HG02610 (cell line): ENCODE measurements at regions not wholly inside any gene's neighbourhood (a gene's known extent, or its start where the extent isn't known, plus 50 kb on each side); places are given as distances from the start of the nearest gene placed in this dataset.

ENCODE experiments used
- ATAC-seq: cut with Tn5 transposase; IDR thresholded peaks from one replicate; pipeline ENCODE4 v1.9.1; 2021; ENCODE audit warnings: mild to moderate bottlenecking, moderate library complexity; ENCODE audit not compliant: unreplicated experiment

DNA sequence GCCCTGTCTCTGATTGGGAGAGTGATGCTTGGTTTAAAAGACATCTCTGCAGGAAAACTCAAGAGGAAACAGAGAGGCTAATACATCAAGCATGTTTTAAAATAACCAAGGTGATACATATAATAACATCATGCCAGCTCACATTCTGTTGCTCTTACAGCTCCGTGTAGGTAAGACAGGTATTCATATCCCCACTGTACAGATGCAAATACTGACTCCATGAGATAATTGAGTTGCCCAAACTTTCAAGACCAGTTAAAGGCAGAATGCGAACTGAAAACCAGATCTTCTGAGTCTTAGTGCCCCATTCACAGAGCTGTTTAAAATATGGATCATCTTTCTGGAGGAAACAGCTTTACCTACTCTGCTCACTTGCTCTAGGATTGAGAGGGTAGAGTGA lies 214.0 kb downstream of the PIK3R1 start:
- ATAC-seq: no peak

DNA sequence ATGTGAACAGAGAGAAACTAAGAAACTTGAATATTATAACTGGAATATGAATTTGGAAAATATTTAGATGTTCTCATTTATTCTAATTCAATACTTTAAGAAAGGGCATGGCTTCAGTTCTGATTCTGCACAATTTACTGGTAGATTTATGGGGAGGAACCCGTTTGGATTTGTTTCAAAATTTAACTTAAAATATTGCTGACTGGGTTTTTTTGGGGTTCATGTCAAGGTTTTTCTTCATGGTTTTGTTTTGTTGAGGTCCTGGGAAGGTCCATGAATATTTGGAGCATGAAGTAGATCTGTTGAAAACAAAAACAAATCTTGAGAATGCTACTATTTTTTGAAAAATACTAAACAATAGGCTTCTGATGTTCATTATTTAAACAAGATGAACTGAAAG lies 214.7 kb downstream of the PIK3R1 start:
- no peak for ATAC-seq

DNA sequence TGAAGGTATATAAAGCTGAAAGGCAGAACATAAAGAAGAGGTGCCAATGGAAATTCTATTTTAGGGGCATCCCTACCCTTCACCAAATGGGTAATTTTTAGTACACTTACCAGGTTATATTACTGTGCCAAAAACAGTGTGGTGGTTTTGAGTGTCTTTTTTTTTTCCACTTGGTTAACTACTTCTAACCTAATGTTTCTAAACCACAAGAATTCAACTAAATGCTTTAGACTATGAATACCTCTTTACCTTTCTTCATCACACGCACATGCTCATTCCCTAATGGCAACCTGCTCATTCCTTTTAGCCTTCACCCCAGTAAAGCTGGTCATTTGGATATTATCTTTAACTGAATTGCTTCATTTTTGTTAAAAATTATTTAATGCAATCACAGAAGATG lies 215.6 kb downstream of the PIK3R1 start:
- no peak for ATAC-seq

DNA sequence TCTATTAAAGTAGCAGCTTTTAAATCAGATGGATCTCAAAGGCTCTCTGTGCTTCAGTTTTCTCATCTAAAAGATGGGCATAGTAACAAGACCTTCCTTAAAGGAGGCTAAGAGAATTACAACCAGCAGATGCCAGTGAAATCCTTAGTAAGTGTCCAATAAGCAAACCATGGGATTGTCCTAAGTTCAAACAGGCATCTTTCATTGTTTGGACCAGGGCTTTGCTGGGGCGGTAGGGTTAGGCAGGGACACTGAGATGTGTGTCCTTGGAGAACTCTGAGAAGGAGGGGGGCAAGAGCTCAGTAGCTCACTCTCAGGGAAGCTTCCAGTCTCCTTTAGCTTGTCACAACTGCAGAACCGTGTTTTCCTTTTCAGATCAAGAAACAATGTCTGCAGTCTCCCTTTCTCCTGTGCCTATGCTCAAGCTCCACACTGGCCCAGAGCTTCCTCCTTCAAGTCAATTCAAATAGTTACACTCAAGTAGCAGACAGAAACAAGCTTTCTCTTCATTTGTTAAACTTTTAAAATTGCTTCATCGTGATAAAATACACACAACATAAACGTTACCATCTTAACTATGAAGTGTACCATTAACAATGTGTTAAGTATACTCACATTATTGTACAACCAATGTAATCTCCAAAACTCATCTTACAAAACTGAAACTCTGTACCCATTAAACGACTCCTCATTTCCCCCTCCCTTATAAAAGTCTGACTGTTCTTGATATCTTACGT lies 216.2 kb downstream of the PIK3R1 start:
- ATAC-seq: no peak

DNA sequence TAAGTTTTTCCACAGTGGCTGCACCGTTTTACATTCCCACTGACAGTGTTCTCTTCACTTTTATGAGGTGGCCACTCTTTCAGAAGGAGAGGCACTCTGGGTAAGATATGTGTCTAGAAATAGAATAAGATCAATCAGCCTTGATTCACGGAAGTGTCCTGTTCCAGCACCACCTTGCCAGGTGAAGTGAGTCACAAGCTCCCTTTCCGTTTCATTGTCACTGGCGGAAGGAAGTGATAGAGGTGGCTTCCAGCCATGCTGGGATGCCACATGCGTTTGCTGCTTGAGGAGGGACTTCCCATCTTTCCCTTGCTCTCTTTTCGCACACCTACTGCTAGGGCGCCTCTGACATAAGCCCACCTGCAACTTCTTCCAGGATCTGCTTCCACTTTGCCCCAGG lies 217.1 kb downstream of the PIK3R1 start:
- no peak for ATAC-seq

DNA sequence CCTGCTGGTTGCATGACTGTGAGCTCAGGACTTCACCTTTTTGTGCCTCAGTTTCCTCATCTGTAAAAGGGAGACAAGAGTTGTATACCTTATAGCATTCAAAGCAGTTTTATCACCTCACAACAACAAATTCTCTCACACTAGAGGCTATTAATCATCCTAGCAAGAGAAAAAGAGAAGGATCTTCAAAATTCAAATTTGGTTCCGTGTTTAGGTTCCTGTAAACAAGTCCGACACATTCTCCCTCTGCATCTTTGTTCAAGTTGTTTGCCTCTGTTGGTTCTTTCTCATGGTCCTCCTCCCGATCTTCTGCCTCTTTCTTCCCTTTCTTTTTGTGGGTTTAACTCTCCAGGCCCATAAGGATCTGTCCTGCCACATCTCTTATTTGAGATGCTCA lies 218.0 kb downstream of the PIK3R1 start:
- no peak for ATAC-seq

DNA sequence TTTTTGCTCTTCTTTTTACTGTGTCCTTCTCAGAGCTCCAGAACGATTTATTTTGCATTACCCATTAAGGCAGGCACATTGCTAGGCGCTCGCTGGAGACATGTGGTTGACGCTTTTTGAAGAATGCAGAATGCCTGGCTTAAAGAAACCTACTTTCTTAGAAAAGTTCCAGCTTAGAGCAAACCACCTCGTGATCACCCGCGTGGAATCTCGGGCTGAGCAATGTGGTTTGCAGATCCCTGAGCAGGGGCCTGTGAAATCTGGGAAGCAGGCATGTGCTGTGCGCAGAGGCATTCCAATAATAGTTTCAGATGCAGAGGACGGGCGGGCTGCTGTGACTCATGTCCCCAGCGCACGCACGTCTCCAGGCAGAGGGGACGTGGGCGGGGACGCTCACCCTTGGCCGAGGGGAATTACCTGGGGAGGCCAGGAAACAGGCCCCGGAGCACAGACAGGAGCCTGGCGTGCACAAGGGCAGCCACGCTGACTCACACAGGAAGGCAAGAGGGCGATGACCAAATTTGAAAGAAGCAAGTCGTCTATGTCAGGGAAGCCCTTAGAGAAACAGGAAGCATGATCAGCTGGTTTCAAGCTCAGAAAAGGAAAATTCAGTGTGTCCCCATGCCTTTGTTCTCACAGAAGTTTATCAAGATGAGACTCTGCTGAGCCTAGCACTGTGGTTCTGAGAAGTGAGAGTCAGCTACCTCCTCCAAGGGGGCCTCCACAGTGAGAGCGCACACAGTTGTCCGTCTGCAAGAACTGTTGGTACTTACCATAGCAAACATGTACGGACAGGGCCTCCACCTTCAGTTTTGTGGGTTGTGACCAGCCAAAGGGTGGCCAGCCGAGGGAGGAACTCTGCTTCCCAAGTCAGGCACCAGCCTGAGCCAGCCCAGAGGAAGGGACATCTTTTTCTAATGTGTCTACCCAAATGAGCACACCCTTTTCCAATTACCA lies 218.6 kb downstream of the PIK3R1 start:
- ATAC-seq: peak; percentile 94

DNA sequence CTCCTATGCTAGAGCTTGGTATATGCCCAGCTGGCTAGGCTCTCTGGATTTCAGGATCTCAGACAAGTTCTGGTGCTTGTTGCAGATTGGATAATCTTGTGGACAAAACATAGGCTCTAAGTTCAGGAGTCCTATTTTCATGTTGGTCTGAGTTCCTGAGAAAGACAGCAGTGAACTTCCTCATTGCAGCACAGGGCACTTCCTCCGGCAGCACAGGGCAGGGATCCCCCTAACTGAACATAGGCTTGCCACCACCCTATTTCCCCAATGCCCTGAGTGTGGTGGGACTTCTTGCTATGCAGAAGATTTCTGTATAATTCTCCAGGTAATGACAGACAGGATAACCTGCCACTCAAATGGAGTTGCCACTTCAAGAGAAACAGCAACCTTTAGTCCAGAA lies 220.1 kb downstream of the PIK3R1 start:
- no peak for ATAC-seq

DNA sequence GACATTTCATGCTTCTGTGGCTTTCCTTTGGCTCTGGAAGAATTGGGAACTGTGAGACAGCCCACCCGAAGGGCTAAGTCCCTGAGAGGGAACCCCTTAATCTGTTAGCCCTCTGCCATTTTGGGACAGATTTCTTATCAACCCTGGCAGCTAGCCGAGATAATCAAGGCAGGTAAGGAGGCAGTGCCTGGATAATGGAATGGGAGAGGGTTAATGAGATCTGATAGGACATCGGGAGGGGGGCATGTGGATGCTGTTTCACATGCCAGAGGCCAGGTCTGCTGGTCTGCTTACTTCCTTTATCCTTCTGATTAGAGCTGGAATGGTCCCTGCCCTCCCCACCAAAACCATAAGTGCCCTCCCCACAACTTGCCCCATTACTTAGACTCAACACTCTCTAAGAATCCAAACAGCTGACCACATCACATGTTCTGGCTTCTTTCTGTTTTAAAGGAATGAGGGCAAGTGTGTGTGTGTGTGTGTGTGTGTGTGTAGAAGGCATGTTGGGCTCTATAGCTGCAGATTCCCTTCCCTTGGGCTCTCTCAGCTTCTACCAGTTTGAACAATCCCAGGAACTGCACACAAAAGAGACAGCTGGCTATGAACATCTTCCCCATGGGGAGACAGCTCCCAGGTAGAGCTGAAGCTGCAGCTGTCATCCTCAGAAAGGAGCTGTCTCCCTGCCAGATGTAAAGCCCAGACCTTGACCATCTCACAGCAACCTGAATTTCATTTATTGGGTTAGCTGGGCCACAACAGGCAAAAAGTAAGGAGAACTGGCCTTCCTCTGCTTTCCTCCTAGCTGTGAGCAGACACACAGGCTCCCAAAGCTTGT lies 221.3 kb downstream of the PIK3R1 start:
- no peak for ATAC-seq

DNA sequence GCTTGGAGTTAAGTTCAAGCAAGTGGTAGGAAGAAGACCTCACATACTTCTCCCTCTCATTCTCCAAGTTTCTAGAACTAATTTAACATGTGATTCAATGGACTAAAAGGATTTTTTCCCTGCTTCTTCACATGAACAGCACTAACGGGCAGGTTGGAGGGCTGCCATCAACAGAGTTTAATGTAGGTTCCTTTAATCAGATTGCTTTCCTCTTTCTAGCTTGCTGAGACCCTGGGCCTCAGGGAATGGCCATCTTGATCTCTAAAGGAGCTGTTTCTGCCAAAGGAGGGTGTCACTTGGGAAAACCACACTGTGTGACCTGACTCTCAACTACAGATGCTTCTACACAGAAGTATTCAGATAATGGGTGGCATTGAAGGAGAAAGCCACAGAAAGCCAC lies 223.3 kb downstream of the PIK3R1 start:
- ATAC-seq: no peak

DNA sequence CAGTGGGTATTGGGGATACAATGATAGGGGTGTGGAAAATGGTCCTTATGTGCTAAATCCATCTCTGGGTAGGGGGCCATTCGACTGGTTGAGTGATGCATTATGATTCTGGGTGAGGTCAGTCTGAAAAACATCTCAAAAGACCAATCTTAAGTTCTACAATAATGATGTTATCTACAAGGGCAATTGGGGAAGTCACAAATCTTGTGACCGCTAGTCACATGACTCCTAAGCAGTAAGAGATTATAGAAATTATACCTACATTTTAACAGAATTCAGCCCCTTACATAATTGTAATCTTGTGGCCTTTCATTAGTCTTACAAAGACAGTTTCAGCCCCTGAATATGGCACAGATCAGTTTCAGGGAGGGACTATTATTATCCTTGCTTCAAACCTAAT lies 224.7 kb downstream of the PIK3R1 start:
- no peak for ATAC-seq

DNA sequence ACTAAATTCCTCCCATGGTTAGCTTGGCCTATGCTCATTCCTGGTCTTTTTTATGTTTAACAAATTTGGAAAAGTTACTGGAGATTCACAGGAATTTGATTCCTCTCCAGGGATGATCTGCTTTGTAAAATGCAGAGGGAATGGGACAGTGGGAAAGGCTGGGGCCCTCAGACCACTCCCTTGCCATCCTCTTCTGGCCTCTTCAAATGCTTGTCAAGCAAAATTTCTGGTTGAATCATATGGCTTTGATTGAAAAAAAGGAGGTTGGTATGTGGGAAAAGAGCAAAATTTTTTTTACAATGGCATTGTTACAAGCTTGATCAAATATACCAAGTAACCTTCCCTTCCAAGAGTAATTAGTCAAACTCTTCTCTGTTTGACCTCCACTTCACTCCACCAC lies 225.1 kb downstream of the PIK3R1 start:
- ATAC-seq: no peak

DNA sequence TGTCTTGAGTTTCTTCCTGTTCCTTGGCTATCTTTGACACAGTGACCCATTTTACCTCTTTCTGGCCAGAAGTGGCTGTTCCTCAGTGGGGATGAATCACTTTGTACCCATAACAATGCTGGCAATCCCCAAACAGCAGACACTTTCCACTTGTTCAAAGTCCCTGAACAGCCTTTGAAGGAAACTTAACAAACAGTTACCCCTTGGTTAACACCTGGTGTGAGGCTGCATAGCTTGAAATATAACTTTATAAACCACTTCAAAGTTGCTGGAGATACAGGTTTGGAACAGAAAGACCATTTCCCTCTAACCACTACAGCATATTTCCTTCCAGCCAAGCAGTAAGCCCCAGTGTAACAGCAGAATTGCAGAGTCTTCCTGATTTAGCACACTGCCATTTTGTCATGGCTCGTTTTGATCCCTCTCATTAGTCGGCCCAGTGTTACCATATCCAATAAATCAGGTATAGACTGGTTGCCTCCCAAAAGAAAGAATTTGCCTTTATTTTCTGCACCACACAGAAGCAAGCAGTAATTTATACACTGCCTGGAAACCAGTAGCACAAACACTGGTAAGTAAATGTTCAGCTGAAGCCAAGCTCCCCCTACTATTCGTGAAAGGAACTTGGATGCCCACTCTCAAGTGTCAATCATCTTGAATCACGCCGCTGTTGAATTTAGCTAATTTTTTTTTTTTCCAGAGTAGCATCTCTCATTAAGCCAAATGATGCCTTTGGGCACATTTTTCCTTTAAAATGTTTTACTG lies 225.9 kb downstream of the PIK3R1 start:
- peak; percentile 52 for ATAC-seq

DNA sequence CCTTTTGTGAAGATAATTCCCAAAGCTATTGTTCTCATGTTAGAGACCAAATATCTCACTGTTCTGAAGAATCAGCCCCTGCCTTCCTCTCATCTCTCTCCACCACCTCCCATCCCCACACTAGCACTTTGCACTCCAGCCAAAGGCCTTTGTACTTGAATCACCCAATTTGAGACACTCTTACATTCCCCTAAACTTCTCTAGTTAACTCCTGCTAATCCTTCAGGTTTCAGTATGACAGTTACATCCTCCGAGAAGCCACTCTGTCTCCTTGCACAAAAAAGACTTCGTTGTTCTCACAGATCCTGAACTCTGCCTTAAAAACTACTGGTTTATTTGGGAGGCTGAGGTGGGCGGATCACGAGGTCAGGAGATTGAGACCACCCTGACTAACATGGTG lies 227.5 kb downstream of the PIK3R1 start:
- no peak for ATAC-seq

DNA sequence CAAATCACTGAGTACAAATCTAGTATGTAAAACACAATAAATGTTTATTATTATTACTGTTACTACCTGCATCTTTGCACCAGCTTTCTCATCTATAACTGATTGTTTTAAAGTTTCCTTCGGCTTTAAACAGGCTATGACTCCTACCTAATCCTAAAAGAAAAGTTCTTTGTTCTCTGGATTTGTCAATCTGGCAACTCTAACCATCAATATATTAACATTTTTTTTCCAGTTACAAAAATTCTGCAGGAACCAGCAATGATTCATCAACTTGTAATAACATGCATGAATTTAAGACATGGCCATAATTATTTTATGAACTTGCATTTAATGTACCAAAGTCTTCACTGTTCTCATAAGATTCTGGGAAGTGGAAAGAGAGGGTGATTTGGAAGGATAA lies 228.5 kb downstream of the PIK3R1 start:
- no peak for ATAC-seq

DNA sequence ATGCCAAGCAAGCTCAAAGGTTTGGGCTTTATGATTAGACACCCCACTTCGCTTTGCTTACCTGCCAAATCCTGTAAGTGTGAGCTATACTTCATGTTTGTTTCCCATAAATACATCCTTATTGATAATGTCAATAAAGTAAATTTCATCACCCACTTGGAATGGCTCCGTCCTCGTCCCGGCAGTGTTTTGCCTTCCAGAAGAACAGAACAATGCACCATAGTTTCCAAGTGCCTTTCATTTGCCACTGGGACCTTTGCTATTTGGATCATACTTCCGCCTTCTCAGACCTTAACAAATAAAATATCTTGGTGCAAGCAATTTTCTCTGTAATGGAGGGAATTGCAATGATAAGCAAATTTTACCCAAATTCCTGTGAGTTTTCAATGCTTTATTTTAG lies 229.3 kb downstream of the PIK3R1 start:
- ATAC-seq: no peak

DNA sequence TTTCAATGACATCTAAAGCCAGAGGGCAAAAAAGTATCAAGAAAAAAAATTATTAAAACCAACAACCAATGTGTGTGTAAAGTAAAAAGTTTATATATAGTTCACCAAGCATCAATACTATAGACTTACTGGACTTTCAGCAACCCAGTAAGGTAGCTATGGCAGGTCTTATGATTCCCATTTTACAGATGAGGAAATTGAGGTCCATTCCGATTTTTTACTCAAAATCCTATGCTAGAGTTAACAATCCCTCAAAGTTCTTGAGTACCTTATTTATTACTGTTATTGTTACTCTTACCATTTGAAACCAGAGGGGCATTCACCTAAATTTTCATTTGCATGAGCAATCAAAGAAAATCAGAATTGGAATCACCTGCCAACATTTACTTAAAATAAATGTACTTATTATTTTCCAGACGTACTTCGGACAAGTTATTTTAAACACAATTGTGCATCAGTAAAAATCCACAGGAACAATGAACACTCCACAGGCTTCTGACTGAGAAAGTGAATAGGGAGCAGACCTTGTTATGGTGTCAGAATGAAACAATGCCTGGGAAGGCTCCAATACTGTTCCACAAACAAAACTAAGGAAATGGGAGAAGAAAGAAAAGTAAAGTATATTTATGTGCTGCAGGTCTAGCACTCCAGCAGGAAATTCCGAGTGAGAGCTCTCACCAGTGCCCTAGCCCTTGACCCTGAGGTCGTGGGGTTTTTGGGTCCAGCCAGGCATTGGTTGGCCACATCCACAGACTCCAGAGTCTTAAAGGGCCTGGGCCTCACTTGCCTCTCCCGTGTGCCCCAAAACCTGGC lies 229.9 kb downstream of the PIK3R1 start:
- no peak for ATAC-seq

DNA sequence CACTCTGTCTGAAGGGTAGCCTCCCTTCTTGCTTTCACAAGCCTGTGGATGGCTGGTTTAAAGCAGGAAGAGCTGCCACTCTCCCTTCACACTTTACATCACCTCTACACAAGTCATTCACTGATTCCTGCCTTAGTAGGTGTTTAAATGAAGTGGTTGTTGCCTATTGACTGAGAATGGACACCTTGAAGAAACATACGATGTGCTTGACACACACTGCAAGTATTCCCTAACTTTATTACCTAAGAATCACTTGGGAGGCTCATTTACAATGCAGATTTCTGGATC lies 230.5 kb downstream of the PIK3R1 start:
- no peak for ATAC-seq

DNA sequence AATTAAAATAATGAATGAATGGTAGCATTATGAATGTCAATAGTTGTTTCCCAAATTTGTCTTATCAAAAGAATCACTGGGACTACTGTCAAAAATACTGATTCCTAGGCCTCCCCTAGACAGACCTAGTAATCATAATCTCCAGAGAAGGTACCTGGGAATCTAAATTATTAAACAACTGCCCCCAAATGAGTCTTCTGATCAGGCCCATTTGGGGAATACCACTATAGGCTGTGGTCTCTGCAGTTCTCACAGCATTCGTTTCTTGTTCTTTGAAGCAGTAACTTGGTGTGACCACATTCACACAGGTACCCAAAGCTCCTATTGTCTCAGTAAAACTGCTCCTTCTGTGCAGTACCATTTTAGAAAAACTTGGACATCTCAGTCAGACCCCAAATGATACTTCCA lies 230.9 kb downstream of the PIK3R1 start:
- ATAC-seq: peak; percentile 91
